ENCODE measurements at regions not wholly inside any gene's neighbourhood (a gene's known extent, or its start where the extent isn't known, plus 50 kb on each side); places are given as distances from the start of the nearest gene placed in this dataset. TPM values are rescaled to one million over a fixed set of nuclear protein-coding genes. Genes with fewer than 3 reads are reported as not detected.
"Not testable (repeated sequence)": the region's sequence is repeated elsewhere in the genome, so short reads cannot be mapped to it uniquely, and the experiment has no call there.

GRCh38 chr15:22665711-22666110, 120.7 kb upstream of the NIPA1 start:
- DNase-seq = not testable (repeated sequence)

- not testable (repeated sequence) for DNase-seq
Observed at GRCh38 chr15:22684786-22685185, 101.7 kb upstream of the NIPA1 start.

GRCh38 chr15:22699881-22700280, 86.6 kb upstream of the NIPA1 start:
- DNase-seq = not testable (repeated sequence)

GRCh38 chr15:22710831-22711341, 75.6 kb upstream of the NIPA1 start:
- not testable (repeated sequence) for DNase-seq

GRCh38 chr15:22713933-22714332, 72.5 kb upstream of the NIPA1 start:
- DNase-seq = not testable (repeated sequence)

GRCh38 chr15:22714358-22715132, 71.9 kb upstream of the NIPA1 start:
- DNase-seq = peak; percentile 0

- DNase-seq = not testable (repeated sequence)
Observed at GRCh38 chr15:22715133-22715845, 71.2 kb upstream of the NIPA1 start.

GRCh38 chr15:22719980-22720379, 66.5 kb upstream of the NIPA1 start:
- not testable (repeated sequence) for DNase-seq

- not testable (repeated sequence) for DNase-seq
Observed at GRCh38 chr15:22726104-22726503, 60.3 kb upstream of the NIPA1 start.

GRCh38 chr15:22735067-22735466, 51.4 kb upstream of the NIPA1 start:
- not testable (repeated sequence) for DNase-seq

- no peak for DNase-seq
Observed at GRCh38 chr15:22735781-22736180, 50.7 kb upstream of the NIPA1 start.

- not testable (repeated sequence) for DNase-seq
Observed at GRCh38 chr15:22736200-22736599, 50.2 kb upstream of the NIPA1 start.

Small RNA genes lying in the stretch of these regions (small RNA-seq; reads per million reads assigned to genes)
- not detected for gene AC138649.4 (ENCODE audit: low replicate concordance)
- gene RN7SL495P (ENCODE audit: low replicate concordance) = not detected

Data from tongue (tissue), 2 donors.